Mucosa of descending colon (tissue), 3 donors: ENCODE measurements at regions not wholly inside any gene's neighbourhood (a gene's known extent, or its start where the extent isn't known, plus 50 kb on each side); places are given as distances from the start of the nearest gene placed in this dataset.

Source experiments
- ATAC-seq: fragments of 200-7000 bp; cut with Tn5 transposase; one replicate; pipeline ENCODE4 v1.9.1; 2020; ENCODE audit warnings: mild to moderate bottlenecking, moderate library complexity
- DNase-seq, 3 donors: peaks; one replicate each; pipeline ENCODE4 v3.0.0-alpha.2; 2020
- H3K36me3 ChIP-seq: fragments of 200-600 bp; one replicate; pipeline ENCODE4 v1.8.0; 2021; ENCODE audit warnings: low read depth, mild to moderate bottlenecking
- H3K4me1 ChIP-seq: fragments of 200-600 bp; one replicate; pipeline ENCODE4 v1.8.0; 2021; ENCODE audit warnings: low read depth, mild to moderate bottlenecking
- H3K4me3 ChIP-seq: fragments of 200-600 bp; one replicate; pipeline ENCODE4 v1.8.0; 2021; ENCODE audit warnings: mild to moderate bottlenecking
- H3K9me3 ChIP-seq: fragments of 200-600 bp; one replicate; pipeline ENCODE4 v1.8.0; 2021; ENCODE audit warnings: mild to moderate bottlenecking
- intact Hi-C, 2 donors: fragments of 100-400 bp; cut with DNase I in 1 of 2; cut with micrococcal nuclease in 1 of 2; formaldehyde crosslinking; loops; one replicate each; pipeline versions ENCODE4 v1.11.0 to v1.11.1; 2022; cut with DNase I, micrococcal nuclease
- TF ChIP-seq, protein P1 (sequence below): fragments of 200-600 bp; IDR thresholded peaks from one replicate; pipeline ENCODE4 v1.8.0; 2022; ENCODE audit warnings: antibody characterized with exemption, mild to moderate bottlenecking
- donor health status: DM: no; HTN: no; CAD: no; lungs with moderate emphysema.
- donor health status: DM: no; HTN: no; CAD: no.
- donor health status: DM: no; HTN: yes; CAD: no.

DNA sequence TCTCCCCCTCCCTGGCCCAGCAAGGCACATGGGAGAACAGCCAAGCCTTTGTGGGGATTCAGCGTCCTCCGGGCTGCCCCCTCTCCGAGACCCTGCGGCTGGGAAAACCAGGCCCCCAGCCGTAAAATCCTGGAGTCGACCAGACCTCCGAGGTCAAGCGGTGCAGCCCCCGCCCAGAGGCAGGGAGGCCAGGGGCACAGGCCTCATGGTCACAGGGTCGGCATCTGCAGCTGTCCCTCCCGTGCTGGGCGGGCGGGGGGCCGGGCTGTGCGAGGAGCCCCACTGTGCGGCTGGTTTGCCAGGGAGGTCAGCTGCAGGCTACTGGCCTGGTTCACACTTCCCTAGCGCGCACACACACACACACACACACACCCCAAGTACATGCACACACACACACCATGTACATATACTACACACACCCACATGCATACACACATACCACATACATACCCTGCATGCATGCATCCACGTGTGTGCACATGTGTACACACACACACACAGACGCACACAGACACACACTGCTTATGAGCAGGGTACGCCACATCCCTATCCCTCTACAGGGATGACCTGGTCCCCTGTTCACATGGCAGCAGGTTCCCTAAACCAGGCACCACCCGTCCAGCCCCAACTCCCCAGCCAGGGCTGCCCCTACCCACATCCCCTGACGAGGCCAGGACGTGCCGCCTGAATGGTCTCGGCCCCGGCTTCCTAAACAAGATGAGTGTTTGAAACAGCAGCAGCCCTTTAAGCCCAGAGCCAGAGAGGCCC, 108.9 kb upstream of the CIBAR2 start:
- H3K4me3 ChIP-seq, result no peak overlapping the region
- ATAC-seq (no peak), DNase-seq (no peak)
- H3K4me1 ChIP-seq, result peaks cover 9% of the 10 kb centered on the region
- intact Hi-C loops, result no loop called here
- no peaks in the 10 kb centered on the region for H3K36me3 ChIP-seq
- H3K9me3 ChIP-seq, result no peaks in the 10 kb centered on the region
- TF ChIP-seq, protein P1, sequence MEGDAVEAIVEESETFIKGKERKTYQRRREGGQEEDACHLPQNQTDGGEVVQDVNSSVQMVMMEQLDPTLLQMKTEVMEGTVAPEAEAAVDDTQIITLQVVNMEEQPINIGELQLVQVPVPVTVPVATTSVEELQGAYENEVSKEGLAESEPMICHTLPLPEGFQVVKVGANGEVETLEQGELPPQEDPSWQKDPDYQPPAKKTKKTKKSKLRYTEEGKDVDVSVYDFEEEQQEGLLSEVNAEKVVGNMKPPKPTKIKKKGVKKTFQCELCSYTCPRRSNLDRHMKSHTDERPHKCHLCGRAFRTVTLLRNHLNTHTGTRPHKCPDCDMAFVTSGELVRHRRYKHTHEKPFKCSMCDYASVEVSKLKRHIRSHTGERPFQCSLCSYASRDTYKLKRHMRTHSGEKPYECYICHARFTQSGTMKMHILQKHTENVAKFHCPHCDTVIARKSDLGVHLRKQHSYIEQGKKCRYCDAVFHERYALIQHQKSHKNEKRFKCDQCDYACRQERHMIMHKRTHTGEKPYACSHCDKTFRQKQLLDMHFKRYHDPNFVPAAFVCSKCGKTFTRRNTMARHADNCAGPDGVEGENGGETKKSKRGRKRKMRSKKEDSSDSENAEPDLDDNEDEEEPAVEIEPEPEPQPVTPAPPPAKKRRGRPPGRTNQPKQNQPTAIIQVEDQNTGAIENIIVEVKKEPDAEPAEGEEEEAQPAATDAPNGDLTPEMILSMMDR, result no peak

DNA sequence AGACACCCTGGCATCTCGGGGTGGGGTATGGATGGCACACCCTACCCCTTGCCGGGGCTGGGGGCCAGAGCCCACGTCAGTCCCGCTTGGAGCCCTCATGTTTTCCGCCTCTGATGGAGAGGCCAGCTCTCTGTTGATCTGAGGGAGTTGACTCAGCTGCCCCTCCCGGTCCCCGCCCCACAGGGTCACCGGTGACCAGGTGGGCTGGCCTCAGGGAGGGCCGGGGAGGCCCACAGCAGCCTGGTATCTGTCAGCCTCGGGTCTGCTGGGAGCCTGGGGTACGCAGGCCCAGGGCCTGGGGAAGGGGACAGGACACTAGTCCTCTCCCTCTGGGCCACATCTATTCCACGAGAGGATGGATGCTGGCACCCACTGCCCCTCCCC, 109.5 kb upstream of the CIBAR2 start:
- peaks cover 9% of the 10 kb centered on the region for H3K4me1 ChIP-seq
- H3K4me3 ChIP-seq, result no peak overlapping the region
- no peak for ATAC-seq
- no peak for DNase-seq
- H3K36me3 ChIP-seq, result no peaks in the 10 kb centered on the region
- TF ChIP-seq, protein P1, result no peak
- H3K9me3 ChIP-seq, result no peaks in the 10 kb centered on the region
- intact Hi-C loops, result no loop called here

DNA sequence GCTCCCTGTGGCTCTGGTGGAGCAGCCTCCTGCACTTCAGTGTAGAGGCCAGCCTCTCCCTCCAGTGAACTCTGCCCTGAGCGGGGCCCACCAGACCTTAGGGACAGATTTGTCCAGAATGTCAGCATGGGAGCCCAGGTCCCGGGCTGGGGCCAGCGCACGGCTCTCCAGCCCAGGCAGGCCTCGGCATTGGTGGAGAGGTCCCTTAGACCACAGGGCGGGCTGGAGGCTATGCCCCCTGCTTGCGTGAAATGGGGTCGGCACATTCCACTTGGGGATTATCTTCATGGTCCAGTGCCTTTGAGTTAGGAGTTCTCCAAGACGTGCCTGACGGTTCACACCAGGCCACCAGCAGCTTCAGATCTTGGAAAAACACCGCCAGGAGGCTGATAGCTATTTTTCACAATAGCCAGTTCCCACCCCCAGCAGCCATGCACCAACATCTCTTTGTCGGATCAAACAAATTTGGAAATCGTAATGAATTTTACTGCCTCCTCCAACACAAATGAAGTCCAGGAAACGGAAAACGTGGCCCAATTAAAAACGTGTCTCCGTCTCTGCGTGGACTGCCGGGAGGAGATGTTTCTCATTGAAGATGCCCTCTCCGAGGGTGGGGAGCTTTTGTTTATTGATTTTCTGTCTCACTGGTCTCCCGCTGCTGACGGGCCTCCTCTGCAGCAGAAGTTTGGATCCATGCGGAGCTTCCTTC, 110.0 kb upstream of the CIBAR2 start:
- peaks cover 9% of the 10 kb centered on the region for H3K4me1 ChIP-seq
- H3K9me3 ChIP-seq, result no peaks in the 10 kb centered on the region
- ATAC-seq (no peak), DNase-seq (no peak)
- H3K4me3 ChIP-seq, result no peak overlapping the region
- intact Hi-C loops, result no loop called here
- TF ChIP-seq, protein P1, result no peak
- no peaks in the 10 kb centered on the region for H3K36me3 ChIP-seq

DNA sequence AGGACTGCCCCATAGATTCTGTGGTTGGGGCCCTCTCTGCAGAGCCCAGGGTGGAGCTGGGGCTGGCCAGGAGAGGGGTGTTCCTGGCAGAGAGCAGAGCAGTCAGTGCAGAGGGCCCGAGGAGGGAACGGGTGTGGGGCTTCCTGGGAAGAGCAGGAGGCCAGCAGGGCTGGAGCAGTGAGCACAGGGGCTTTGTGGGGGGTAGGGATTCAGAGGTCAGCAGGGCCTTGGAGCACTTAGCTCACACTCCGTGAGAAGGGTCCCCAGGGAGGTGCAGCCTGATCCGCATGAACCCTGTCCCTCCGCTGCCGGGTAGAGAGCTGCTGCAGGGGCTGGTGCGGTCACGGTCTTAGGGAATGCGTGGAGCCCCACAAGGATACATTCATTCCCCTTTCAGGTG, 113.0 kb upstream of the CIBAR2 start:
- H3K4me3 ChIP-seq, result no peak overlapping the region
- H3K36me3 ChIP-seq, result no peaks in the 10 kb centered on the region
- TF ChIP-seq, protein P1, result no peak
- peaks cover 3% of the 10 kb centered on the region for H3K4me1 ChIP-seq
- ATAC-seq (no peak), DNase-seq (no peak)
- no peaks in the 10 kb centered on the region for H3K9me3 ChIP-seq
- intact Hi-C loops, result no loop called here

DNA sequence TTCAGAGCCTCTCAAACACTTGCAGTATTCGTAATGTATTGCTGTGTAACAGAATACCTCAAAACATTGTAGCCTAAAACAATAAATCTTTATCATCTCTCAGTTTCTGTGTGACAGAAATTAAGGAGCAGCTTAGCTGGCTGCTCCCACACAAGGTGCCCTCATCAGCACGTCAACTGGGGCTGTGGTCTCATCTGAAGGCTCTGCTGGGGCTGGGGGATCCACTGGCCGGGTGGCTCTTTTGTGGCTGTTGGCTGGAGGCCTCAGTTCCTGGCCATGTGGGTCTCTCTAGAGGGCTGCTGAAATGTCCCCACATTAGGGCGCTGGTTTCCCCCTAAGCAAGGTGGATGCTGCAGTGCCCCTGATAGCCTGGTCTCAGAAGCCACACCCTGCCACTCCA, 113.4 kb upstream of the CIBAR2 start:
- TF ChIP-seq, protein P1, result no peak
- Histone ChIP-seq H3K4me3 (no peak overlapping the region), H3K9me3 (no peaks in the 10 kb centered on the region), H3K36me3 (no peaks in the 10 kb centered on the region), H3K4me1 (no peaks in the 10 kb centered on the region)
- no peak for DNase-seq
- no peak for ATAC-seq
- intact Hi-C loops, result no loop called here
